GM23338 (cell line): ENCODE measurements at regions not wholly inside any gene's neighbourhood (a gene's known extent, or its start where the extent isn't known, plus 50 kb on each side); places are given as distances from the start of the nearest gene placed in this dataset.

Experiments
- CTCF ChIP-seq, 2 experiments: fragments of 200-600 bp in 1 of 2; sonication (generic) in 1 of 2; conservative IDR thresholded peaks; 2 replicates each; pipeline versions ENCODE4 v1.5.1 to v1.6.1; 2016 to 2017; ENCODE audit warnings: antibody characterized with exemption in 2 of 2, low read depth in 2 of 2, mild to moderate bottlenecking in 2 of 2, moderate library complexity in 1 of 2
- EZH2 ChIP-seq: fragments of 200-600 bp; sonication (generic); IDR thresholded peaks from one replicate; pipeline ENCODE4 v1.8.0; 2017; ENCODE audit warnings: antibody characterized with exemption, mild to moderate bottlenecking, low read depth; ENCODE audit not compliant: unreplicated experiment
- EZH2phosphoT487 ChIP-seq: fragments of 200-600 bp; sonication (generic); IDR thresholded peaks from one replicate; pipeline ENCODE4 v1.8.1; 2018; ENCODE audit warnings: antibody characterized with exemption; ENCODE audit not compliant: unreplicated experiment
- JUNB ChIP-seq: IDR thresholded peaks from one replicate; pipeline ENCODE4 v1.6.1; 2016; ENCODE audit warnings: antibody characterized with exemption; ENCODE audit not compliant: unreplicated experiment
- POLR2AphosphoS5 ChIP-seq: IDR thresholded peaks from 2 replicates; pipeline ENCODE4 v1.6.1; 2016; ENCODE audit warnings: antibody characterized with exemption, low read depth
- REST ChIP-seq: IDR thresholded peaks from one replicate; pipeline ENCODE4 v1.6.1; 2018; ENCODE audit warnings: antibody characterized with exemption; ENCODE audit not compliant: unreplicated experiment
- ZNF331 ChIP-seq: fragments of 250-450 bp; sonication (Bioruptor Pico); IDR thresholded peaks from 2 replicates; pipeline ENCODE4 v1.5.0; 2020; ENCODE audit warnings: low read depth, mild to moderate bottlenecking, moderate library complexity

- TF ChIP-seq ZNF331 (CRISPR knock-in tag) (no peak), CTCF (conservative IDR thresholded peaks at IDR 0.05; ENCODE audit: low read depth in 2 of 2) (no peak), JUNB (no peak), EZH2phosphoT487 (no peak), EZH2 (no peak), REST (no peak), POLR2AphosphoS5 (no peak)
Observed at GRCh38 chr17:83018658-83019193, 60.7 kb upstream of the METRNL start.
